Endothelial cell (in vitro differentiated cells): ENCODE measurements at regions not wholly inside any gene's neighbourhood (a gene's known extent, or its start where the extent isn't known, plus 50 kb on each side); places are given as distances from the start of the nearest gene placed in this dataset.

Experiments
- DNase-seq: peaks from one replicate; pipeline ENCODE4 v3.0.0; 2021; ENCODE audit warnings: low spot score
- H3K27ac Mint-ChIP-seq: one replicate; pipeline ENCODE4 v1.8.0; 2021; ENCODE audit warnings: mixed read lengths, inconsistent platforms; ENCODE audit not compliant: unreplicated experiment
- H3K27me3 Mint-ChIP-seq: one replicate; pipeline ENCODE4 v1.8.0; 2021; ENCODE audit warnings: mild to moderate bottlenecking, moderate library complexity, mixed read lengths, inconsistent platforms; ENCODE audit not compliant: unreplicated experiment
- H3K36me3 Mint-ChIP-seq: one replicate; pipeline ENCODE4 v1.8.0; 2021; ENCODE audit warnings: mild to moderate bottlenecking, low read depth, mixed read lengths, inconsistent platforms; ENCODE audit not compliant: unreplicated experiment
- H3K4me1 Mint-ChIP-seq: one replicate; pipeline ENCODE4 v1.8.0; 2021; ENCODE audit warnings: mild to moderate bottlenecking, mixed read lengths, inconsistent platforms; ENCODE audit not compliant: unreplicated experiment
- H3K4me3 Mint-ChIP-seq: one replicate; pipeline ENCODE4 v1.8.0; 2021; ENCODE audit warnings: mild to moderate bottlenecking, mixed read lengths, inconsistent platforms; ENCODE audit not compliant: unreplicated experiment
- H3K9me3 Mint-ChIP-seq: one replicate; pipeline ENCODE4 v1.8.0; 2021; ENCODE audit warnings: mixed read lengths, inconsistent platforms; ENCODE audit not compliant: unreplicated experiment
- TF ChIP-seq, protein P1 (sequence below): fragments of 200-600 bp; sonication (generic); IDR thresholded peaks from one replicate; pipeline ENCODE4 v1.5.0; 2021; ENCODE audit warnings: antibody characterized with exemption; ENCODE audit not compliant: unreplicated experiment

- Mint-ChIP-seq H3K27ac (no peak overlapping the region), H3K4me3 (no peak overlapping the region)
- TF ChIP-seq, protein P1, sequence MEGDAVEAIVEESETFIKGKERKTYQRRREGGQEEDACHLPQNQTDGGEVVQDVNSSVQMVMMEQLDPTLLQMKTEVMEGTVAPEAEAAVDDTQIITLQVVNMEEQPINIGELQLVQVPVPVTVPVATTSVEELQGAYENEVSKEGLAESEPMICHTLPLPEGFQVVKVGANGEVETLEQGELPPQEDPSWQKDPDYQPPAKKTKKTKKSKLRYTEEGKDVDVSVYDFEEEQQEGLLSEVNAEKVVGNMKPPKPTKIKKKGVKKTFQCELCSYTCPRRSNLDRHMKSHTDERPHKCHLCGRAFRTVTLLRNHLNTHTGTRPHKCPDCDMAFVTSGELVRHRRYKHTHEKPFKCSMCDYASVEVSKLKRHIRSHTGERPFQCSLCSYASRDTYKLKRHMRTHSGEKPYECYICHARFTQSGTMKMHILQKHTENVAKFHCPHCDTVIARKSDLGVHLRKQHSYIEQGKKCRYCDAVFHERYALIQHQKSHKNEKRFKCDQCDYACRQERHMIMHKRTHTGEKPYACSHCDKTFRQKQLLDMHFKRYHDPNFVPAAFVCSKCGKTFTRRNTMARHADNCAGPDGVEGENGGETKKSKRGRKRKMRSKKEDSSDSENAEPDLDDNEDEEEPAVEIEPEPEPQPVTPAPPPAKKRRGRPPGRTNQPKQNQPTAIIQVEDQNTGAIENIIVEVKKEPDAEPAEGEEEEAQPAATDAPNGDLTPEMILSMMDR, result no peak
Measured at GRCh38 chr9:1698991-1699390, 316.2 kb upstream of the SMARCA2 start.

DNA sequence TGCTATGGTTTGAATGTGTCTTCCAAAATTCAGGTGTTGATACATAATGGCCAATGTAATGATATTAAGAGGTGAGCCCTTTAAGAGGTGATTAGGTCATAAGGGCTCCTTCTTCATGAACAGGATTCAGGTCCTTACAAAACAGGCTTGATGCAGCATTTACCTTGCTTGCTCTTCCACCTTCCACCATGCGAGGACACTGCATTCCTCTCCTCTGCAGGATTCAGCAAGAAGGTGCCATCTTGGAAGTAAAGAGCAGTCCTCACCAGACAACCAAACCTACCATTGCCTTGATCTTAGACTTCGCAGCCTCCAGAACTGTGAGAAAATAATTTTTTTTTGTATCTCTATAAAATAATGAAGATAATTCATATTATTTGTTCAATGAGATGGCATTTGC lies 314.0 kb upstream of the SMARCA2 start:
- Mint-ChIP-seq H3K4me1 (no peaks in the 10 kb centered on the region), H3K9me3 (no peaks in the 10 kb centered on the region), H3K36me3 (no peaks in the 10 kb centered on the region), H3K27ac (no peak overlapping the region), H3K27me3 (no peaks in the 10 kb centered on the region), H3K4me3 (no peak overlapping the region)
- TF ChIP-seq, protein P1, result no peak
- DNase-seq, result no peak

More at GRCh38 chr9:1698991-1699390, 316.2 kb upstream of the SMARCA2 start:
- no peaks in the 10 kb centered on the region for H3K9me3 Mint-ChIP-seq
- H3K36me3 Mint-ChIP-seq, result no peaks in the 10 kb centered on the region
- no peaks in the 10 kb centered on the region for H3K4me1 Mint-ChIP-seq
- H3K27me3 Mint-ChIP-seq, result no peaks in the 10 kb centered on the region
- no peak for DNase-seq

GRCh38 chr9:1702701-1703100 lies 312.4 kb upstream of the SMARCA2 start:
- no peaks in the 10 kb centered on the region for H3K27me3 Mint-ChIP-seq
- TF ChIP-seq, protein P1, result no peak

DNA sequence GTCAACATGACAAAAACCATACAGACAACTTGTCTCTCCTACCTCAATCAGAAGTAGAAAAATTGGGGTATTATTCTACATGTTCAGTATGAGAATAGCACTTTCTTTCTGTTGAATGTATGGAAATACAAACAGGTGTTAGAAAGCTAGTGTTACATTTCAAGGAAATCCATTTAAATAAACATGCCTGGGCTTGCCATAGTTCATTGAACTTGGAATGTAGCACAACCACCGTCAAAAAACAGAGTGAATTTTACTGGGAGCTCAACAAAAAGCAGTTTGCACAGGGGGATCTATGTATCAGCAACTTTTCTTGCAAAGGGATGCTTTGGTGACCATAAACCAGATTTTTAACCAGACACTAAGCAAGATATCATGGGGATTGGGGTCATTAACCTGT lies 307.9 kb upstream of the SMARCA2 start:
- Mint-ChIP-seq H3K4me3 (no peak overlapping the region), H3K4me1 (no peaks in the 10 kb centered on the region), H3K9me3 (no peaks in the 10 kb centered on the region), H3K27me3 (peaks cover 3% of the 10 kb centered on the region), H3K27ac (no peak overlapping the region), H3K36me3 (no peaks in the 10 kb centered on the region)
- TF ChIP-seq, protein P1, result no peak
- DNase-seq, result no peak

More at GRCh38 chr9:1702701-1703100, 312.4 kb upstream of the SMARCA2 start:
- Mint-ChIP-seq H3K36me3 (no peaks in the 10 kb centered on the region), H3K4me3 (no peak overlapping the region), H3K9me3 (no peaks in the 10 kb centered on the region), H3K4me1 (no peaks in the 10 kb centered on the region), H3K27ac (no peak overlapping the region)
- DNase-seq, result no peak

DNA sequence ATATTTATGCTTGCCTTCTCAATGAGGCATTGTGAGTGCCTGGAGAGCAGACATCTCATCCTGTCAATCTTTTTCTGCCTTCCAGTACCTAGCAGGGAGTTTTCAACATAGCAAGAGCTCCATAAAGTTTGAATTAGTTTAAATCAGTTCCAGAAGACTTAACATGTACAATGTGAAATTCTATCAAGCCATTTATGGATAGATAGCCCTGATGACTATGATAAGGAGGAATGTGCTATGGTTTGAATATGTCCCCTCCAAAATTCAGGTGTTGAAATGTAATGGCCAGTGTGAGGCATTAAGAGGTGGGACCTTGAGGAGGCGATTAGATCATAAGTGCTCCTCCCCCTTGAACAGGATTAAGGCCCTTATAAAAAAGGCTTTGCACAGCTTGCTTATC lies 306.9 kb upstream of the SMARCA2 start:
- H3K27ac Mint-ChIP-seq, result no peak overlapping the region
- no peak for DNase-seq
- H3K36me3 Mint-ChIP-seq, result no peaks in the 10 kb centered on the region
- no peaks in the 10 kb centered on the region for H3K9me3 Mint-ChIP-seq
- TF ChIP-seq, protein P1, result no peak
- H3K27me3 Mint-ChIP-seq, result peaks cover 3% of the 10 kb centered on the region
- no peak overlapping the region for H3K4me3 Mint-ChIP-seq
- no peaks in the 10 kb centered on the region for H3K4me1 Mint-ChIP-seq
